ENCODE measurements at regions not wholly inside any gene's neighbourhood (a gene's known extent, or its start where the extent isn't known, plus 50 kb on each side); places are given as distances from the start of the nearest gene placed in this dataset.

DNA sequence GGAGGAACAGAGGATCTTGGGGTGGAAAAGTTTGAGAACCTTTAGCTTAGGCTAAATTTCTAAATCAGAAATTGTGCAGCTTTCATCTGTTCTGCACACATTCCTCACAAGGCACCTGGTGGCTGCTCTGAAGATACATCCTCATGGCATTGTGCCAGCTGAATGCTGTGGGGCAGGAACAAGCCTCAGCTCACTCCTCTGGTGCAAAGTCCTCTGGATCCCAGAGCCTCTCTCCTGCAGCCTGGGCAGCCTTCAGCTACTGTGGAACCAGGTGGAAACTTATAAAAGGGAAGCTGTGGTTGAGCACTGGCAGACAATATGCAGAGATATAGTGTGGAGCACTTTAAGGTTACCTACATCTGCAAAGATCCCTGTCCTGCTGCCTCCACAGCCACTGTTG lies 72.3 kb downstream of the KCTD12 start:
- Histone ChIP-seq H3K4me3 (replicated peaks; ENCODE audit: insufficient read depth, low read length) (no peak overlapping the region), H3K27me3 (ENCODE audit: insufficient read depth, poor library complexity, severe bottlenecking) (no peaks in the 10 kb centered on the region), H3K27ac (replicated peaks) (no peak overlapping the region)
- no peak for TF ChIP-seq GABPA (IDR thresholded peaks at IDR 0.05; ENCODE audit: low read depth)
- TF ChIP-seq POLR2AphosphoS5 (IDR thresholded peaks at IDR 0.05; ENCODE audit: low read depth): peak; percentile 83
- peak; percentile 37; the same call in 1 of the 2 replicates for TF ChIP-seq SPI1 (IDR thresholded peaks at IDR 0.05; ENCODE audit: borderline replicate concordance, low read depth)
- peak; percentile 64 to 88 for DNase-seq (ENCODE audit: low read depth in 1 of 2, low spot score in 1 of 2)

DNA sequence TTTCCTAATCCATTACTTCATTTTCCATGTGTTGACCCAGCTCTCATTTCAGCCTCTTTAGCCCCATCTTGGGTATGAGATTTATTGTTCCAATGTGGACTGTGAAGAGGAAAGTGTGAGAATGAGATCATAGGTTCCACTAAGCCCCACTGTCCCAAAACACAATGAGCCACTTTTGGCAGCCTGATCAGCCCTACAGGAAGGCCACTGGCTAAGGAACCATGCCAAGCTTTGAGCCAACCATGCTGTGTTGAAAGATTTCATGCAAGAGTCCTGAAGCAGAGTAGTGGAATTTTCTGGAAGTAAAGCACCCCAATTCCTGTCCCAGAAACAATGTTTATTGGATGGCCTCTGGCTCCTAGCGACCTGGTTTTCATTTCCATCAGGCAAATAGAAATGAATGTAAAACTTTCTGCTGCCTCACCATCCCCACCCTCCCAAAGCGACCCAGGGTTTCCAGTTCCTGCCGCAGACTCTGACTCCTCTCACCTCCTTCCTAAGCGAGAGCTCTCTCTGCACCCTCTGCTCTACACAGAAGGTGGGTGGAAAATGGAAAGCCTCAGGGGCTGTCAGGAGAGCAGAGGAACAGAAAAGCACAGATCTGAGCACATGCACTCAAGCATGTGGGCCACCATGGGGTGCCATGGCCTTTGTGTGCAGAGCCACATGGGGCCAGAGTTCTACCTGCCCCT lies 73.1 kb downstream of the KCTD12 start:
- no peak for DNase-seq (ENCODE audit: low read depth in 1 of 2, low spot score in 1 of 2)
- TF ChIP-seq POLR2AphosphoS5 (IDR thresholded peaks at IDR 0.05; ENCODE audit: low read depth): no peak
- Histone ChIP-seq H3K27ac (replicated peaks) (no peak overlapping the region), H3K27me3 (ENCODE audit: insufficient read depth, poor library complexity, severe bottlenecking) (no peaks in the 10 kb centered on the region), H3K4me3 (replicated peaks; ENCODE audit: insufficient read depth, low read length) (no peak overlapping the region)

- no peaks in the 10 kb centered on the region for H3K27me3 ChIP-seq (ENCODE audit: insufficient read depth, poor library complexity, severe bottlenecking)
- no peak for DNase-seq (ENCODE audit: low read depth in 1 of 2, low spot score in 1 of 2)
- TF ChIP-seq CTCF (IDR thresholded peaks at IDR 0.05; ENCODE audit: insufficient read depth, low read length): no peak
- TF ChIP-seq GABPA (IDR thresholded peaks at IDR 0.05; ENCODE audit: low read depth): no peak
- no peak for TF ChIP-seq POLR2AphosphoS5 (IDR thresholded peaks at IDR 0.05; ENCODE audit: low read depth)
- TF ChIP-seq SPI1 (IDR thresholded peaks at IDR 0.05; ENCODE audit: borderline replicate concordance, low read depth): no peak
- no peak for TF ChIP-seq REST (IDR thresholded peaks at IDR 0.05; ENCODE audit: insufficient replicate concordance, low read depth)
- H3K4me3 ChIP-seq (replicated peaks; ENCODE audit: insufficient read depth, low read length): no peak overlapping the region
- no peak overlapping the region for H3K27ac ChIP-seq (replicated peaks)
Observed at GRCh38 chr13:76812206-76812897, 73.9 kb downstream of the KCTD12 start.

DNA sequence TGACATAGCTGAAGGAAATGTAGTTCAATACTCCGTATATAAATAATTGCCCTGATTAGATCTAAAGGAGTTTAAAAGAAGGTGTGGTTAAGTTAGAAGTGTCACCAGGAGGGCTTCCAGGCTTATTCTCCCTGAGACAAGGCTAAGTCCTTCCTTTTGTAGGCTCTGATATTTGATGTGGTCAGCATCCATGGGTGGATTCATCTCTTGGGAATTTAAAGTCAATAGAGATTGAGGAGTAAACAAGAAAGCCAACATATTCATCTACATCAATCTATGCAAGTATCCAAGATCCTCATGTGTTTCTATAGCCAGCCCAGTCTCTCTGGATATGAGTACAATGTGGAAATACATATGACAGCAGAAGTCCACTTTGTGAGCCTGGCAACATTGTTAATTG lies 76.8 kb downstream of the KCTD12 start:
- Histone ChIP-seq H3K4me3 (replicated peaks; ENCODE audit: insufficient read depth, low read length) (no peak overlapping the region), H3K27me3 (ENCODE audit: insufficient read depth, poor library complexity, severe bottlenecking) (no peaks in the 10 kb centered on the region), H3K27ac (replicated peaks) (no peak overlapping the region)
- no peak for DNase-seq (ENCODE audit: low read depth in 1 of 2, low spot score in 1 of 2)
- TF ChIP-seq CTCF (IDR thresholded peaks at IDR 0.05; ENCODE audit: insufficient read depth, low read length) (no peak), GABPA (IDR thresholded peaks at IDR 0.05; ENCODE audit: low read depth) (no peak), REST (IDR thresholded peaks at IDR 0.05; ENCODE audit: insufficient replicate concordance, low read depth) (no peak), POLR2AphosphoS5 (IDR thresholded peaks at IDR 0.05; ENCODE audit: low read depth) (no peak), SPI1 (IDR thresholded peaks at IDR 0.05; ENCODE audit: borderline replicate concordance, low read depth) (no peak)
